ENCODE measurements at regions not wholly inside any gene's neighbourhood (a gene's known extent, or its start where the extent isn't known, plus 50 kb on each side); places are given as distances from the start of the nearest gene placed in this dataset.

DNA sequence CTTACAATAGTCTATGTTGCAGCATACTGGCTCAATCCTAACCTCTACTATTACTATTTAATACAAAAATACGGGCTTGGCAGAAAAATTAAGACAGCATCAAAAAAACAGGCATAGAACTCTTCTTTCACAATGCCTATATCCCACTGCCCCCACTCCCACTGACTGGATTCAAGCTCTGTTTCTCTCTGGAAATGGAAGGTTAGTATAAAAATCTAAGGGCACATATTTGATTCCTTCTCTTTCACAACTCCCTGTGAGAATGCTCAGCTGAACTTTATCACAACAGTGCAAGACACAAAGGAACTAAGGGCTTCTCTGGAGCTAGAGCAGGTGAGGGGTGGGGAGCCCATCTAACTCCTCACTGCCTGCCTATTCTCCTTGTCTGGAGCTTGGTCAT lies 258.4 kb upstream of the FAM83B start:
- H3K4me3 ChIP-seq (ENCODE audit: low read depth, low read length): no peak overlapping the region
- CTCF ChIA-PET: interaction anchor here (0.6 to 1.6 kb wide), 3 partner anchors 43 to 869 kb away, joined by 3 read pairs; no protein-coding TSS in a partner anchor
- H3K9me3 ChIP-seq (ENCODE audit: control insufficient read depth, insufficient read depth, low read length): no peaks in the 10 kb centered on the region
- TF ChIP-seq, protein P1, sequence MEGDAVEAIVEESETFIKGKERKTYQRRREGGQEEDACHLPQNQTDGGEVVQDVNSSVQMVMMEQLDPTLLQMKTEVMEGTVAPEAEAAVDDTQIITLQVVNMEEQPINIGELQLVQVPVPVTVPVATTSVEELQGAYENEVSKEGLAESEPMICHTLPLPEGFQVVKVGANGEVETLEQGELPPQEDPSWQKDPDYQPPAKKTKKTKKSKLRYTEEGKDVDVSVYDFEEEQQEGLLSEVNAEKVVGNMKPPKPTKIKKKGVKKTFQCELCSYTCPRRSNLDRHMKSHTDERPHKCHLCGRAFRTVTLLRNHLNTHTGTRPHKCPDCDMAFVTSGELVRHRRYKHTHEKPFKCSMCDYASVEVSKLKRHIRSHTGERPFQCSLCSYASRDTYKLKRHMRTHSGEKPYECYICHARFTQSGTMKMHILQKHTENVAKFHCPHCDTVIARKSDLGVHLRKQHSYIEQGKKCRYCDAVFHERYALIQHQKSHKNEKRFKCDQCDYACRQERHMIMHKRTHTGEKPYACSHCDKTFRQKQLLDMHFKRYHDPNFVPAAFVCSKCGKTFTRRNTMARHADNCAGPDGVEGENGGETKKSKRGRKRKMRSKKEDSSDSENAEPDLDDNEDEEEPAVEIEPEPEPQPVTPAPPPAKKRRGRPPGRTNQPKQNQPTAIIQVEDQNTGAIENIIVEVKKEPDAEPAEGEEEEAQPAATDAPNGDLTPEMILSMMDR (IDR thresholded peaks at IDR 0.05; ENCODE audit: low read depth, low read length): no peak
- no peaks in the 10 kb centered on the region for H3K27me3 ChIP-seq (ENCODE audit: control insufficient read depth, insufficient read depth, low read length)
- no peak overlapping the region for H3K27ac ChIP-seq (ENCODE audit: low read depth, low read length)
- DNase-seq (ENCODE audit: low read depth, low spot score): no peak
- POLR2A ChIA-PET: no interaction called here

DNA sequence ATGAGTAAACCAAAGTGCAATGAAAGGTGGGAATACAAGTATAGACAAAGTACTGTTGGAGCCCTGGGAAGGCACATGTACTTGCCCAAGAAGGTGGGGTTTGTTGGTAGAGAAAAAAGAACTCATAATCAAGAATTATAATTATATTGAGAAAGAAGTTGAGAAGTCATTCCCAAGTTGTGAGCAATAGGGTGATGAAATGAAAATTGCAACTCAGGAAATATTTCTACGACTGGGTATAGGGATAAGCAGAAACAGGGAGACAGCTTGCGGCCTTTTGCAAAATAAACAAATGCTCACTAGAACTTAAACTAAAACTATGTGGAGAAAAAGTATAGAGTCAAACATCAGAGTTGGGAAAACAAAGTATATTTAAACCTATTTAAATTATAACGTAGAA lies 250.7 kb upstream of the FAM83B start:
- no peaks in the 10 kb centered on the region for H3K9me3 ChIP-seq (ENCODE audit: control insufficient read depth, insufficient read depth, low read length)
- no peak overlapping the region for H3K4me3 ChIP-seq (ENCODE audit: low read depth, low read length)
- DNase-seq (ENCODE audit: low read depth, low spot score): peak; percentile 36
- ChIA-PET CTCF (interaction anchor here (1.3 kb wide), 1 partner anchor 610 kb away, joined by 5 read pairs; no protein-coding TSS in a partner anchor), POLR2A (no interaction called here)
- TF ChIP-seq, protein P1 (IDR thresholded peaks at IDR 0.05; ENCODE audit: low read depth, low read length): no peak
- H3K27ac ChIP-seq (ENCODE audit: low read depth, low read length): no peak overlapping the region
- H3K27me3 ChIP-seq (ENCODE audit: control insufficient read depth, insufficient read depth, low read length): no peaks in the 10 kb centered on the region

DNA sequence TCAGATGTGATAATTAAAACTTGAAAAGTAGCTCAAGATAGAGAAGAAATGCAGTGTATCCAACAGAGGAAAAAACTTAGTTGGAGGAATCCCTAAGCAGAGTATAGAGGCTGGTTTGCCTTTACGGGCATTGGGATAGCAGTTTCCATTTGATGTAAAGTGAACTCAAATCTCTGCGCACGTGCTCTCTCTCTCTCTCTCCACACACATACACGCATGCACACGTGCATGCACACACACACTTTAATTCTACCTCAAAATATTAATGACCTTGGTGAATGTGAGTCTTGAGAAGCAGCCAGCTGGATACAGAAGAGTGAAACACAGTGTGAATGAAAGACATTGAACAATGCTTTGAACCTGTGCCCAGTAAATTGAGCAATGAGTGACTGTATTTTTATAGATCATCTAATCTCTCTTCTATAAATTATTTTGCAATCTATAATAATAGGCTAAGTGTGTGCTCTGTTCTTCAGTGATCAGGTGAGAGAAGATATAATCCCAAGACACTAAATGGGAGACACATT lies 247.7 kb upstream of the FAM83B start:
- no peak overlapping the region for H3K4me3 ChIP-seq (ENCODE audit: low read depth, low read length)
- H3K27me3 ChIP-seq (ENCODE audit: control insufficient read depth, insufficient read depth, low read length): no peaks in the 10 kb centered on the region
- ChIA-PET CTCF (interaction anchor here (0.7 kb wide), 1 partner anchor 621 kb away, joined by 3 read pairs; no protein-coding TSS in a partner anchor), POLR2A (no interaction called here)
- TF ChIP-seq, protein P1 (IDR thresholded peaks at IDR 0.05; ENCODE audit: low read depth, low read length): no peak
- DNase-seq (ENCODE audit: low read depth, low spot score): no peak
- H3K9me3 ChIP-seq (ENCODE audit: control insufficient read depth, insufficient read depth, low read length): no peaks in the 10 kb centered on the region
- H3K27ac ChIP-seq (ENCODE audit: low read depth, low read length): no peak overlapping the region

DNA sequence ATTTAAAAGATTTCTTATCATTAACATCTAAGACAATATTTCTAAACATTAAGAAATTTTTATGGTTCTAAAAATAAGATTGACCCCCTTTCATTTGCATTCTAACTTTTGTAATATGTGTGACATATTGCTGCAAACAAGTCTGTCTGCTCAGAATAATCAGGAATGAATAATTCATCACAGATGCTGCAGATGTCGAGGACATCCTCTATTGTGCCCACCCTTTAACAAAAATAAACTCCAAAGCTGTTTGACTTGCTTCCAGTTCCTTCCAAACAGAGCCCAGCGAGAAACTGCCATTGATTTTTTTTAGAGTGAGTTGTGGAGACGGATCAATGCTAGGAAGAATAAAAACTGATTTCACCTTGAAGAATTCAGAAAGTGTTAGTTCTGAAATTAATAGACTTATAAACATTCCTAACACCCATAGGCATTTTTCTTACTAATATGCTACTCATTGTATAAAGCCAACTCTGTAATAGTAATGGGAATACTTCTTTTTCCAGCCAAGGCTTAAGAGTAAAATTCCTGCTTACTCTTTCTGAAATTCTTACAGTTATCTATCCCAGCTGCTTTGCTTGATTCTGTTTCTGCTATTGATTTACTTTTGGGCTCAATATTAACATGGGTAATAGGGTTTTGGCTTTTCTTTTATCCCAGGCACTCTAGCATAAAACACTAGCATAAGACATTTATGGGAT lies 244.8 kb upstream of the FAM83B start:
- no peak for DNase-seq (ENCODE audit: low read depth, low spot score)
- ChIA-PET CTCF (interaction anchor here (0.6 kb wide), 1 partner anchor 116 kb away, joined by 3 read pairs; no protein-coding TSS in a partner anchor), POLR2A (no interaction called here)
- H3K27ac ChIP-seq (ENCODE audit: low read depth, low read length): no peak overlapping the region
- TF ChIP-seq, protein P1 (IDR thresholded peaks at IDR 0.05; ENCODE audit: low read depth, low read length): no peak
- H3K9me3 ChIP-seq (ENCODE audit: control insufficient read depth, insufficient read depth, low read length): no peaks in the 10 kb centered on the region
- no peak overlapping the region for H3K4me3 ChIP-seq (ENCODE audit: low read depth, low read length)
- H3K27me3 ChIP-seq (ENCODE audit: control insufficient read depth, insufficient read depth, low read length): no peaks in the 10 kb centered on the region

DNA sequence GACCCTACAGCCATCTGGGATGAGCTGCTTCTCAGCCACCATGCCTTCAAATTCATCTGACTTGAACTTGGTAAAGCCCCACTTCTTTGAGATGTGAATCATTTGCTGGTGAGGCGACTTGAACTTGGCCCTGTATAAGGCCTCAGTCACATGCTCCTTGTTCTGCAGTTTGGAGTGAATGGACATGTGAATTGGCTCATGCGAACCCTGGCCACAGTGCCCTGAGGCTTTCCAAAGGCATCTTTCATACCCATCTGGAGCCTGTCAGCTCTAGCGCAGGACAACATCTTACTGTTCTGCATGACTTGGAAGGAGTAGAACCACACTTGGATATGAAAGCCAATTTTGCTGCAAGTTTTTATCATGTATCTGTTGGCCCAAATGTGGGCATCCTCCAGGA lies 244.0 kb upstream of the FAM83B start:
- CTCF ChIA-PET: no interaction called here
- POLR2A ChIA-PET: no interaction called here
- H3K4me3 ChIP-seq (ENCODE audit: low read depth, low read length): no peak overlapping the region

More for the DNA sequence above, 244.0 kb upstream of the FAM83B start:
- DNase-seq (ENCODE audit: low read depth, low spot score): no peak
- Histone ChIP-seq H3K9me3 (ENCODE audit: control insufficient read depth, insufficient read depth, low read length) (no peaks in the 10 kb centered on the region), H3K27me3 (ENCODE audit: control insufficient read depth, insufficient read depth, low read length) (no peaks in the 10 kb centered on the region), H3K27ac (ENCODE audit: low read depth, low read length) (no peak overlapping the region)
- TF ChIP-seq, protein P1 (IDR thresholded peaks at IDR 0.05; ENCODE audit: low read depth, low read length): no peak

All from AG04450 (cell line).